Osteoblast (primary cell): ENCODE measurements at regions not wholly inside any gene's neighbourhood (a gene's known extent, or its start where the extent isn't known, plus 50 kb on each side); places are given as distances from the start of the nearest gene placed in this dataset.

ENCODE experiments used
- DNase-seq: peaks from one replicate; pipeline ENCODE4 v3.0.0; 2011; ENCODE audit warnings: low spot score, mixed read lengths; ENCODE audit not compliant: insufficient read length; ENCODE audit errors: missing footprints
- H2AFZ ChIP-seq: 2 replicates; pipeline ENCODE4 v1.6.0; 2011; ENCODE audit warnings: mild to moderate bottlenecking, low read length
- H3K27ac ChIP-seq: 2 replicates; pipeline ENCODE4 v1.5.1; 2011; ENCODE audit warnings: mild to moderate bottlenecking, low read depth, low read length, moderate library complexity
- H3K27me3 ChIP-seq: 2 replicates; pipeline ENCODE4 v1.6.0; 2012; ENCODE audit warnings: mild to moderate bottlenecking, control low read depth, inconsistent platforms, low read length, moderate library complexity; ENCODE audit not compliant: insufficient read depth
- H3K36me3 ChIP-seq: 2 replicates; pipeline ENCODE4 v1.5.1; 2011; ENCODE audit warnings: mild to moderate bottlenecking, low read length, control low read depth, moderate library complexity; ENCODE audit not compliant: insufficient read depth
- H3K4me1 ChIP-seq: 2 replicates; pipeline ENCODE4 v1.5.1; 2011; ENCODE audit warnings: mild to moderate bottlenecking, low read length, control low read depth, moderate library complexity; ENCODE audit not compliant: insufficient read depth
- H3K4me2 ChIP-seq: 2 replicates; pipeline ENCODE4 v1.6.0; 2011; ENCODE audit warnings: mild to moderate bottlenecking, low read length; ENCODE audit not compliant: insufficient read depth
- H3K4me3 ChIP-seq: fragments of 200-600 bp; sonication (generic); 3 replicates; pipeline ENCODE4 v1.5.1; 2012; ENCODE audit warnings: mild to moderate bottlenecking, low read length, inconsistent platforms; ENCODE audit not compliant: insufficient read depth
- H3K79me2 ChIP-seq: 2 replicates; pipeline ENCODE4 v1.6.0; 2012; ENCODE audit warnings: mild to moderate bottlenecking, low read length, control low read depth, inconsistent platforms; ENCODE audit not compliant: insufficient read depth
- H3K9me3 ChIP-seq: 2 replicates; pipeline ENCODE4 v1.5.1; 2011; ENCODE audit warnings: low read depth, low read length, control low read depth
- H4K20me1 ChIP-seq: 2 replicates; pipeline ENCODE4 v1.6.0; 2012; ENCODE audit warnings: mild to moderate bottlenecking, low read length, control low read depth; ENCODE audit not compliant: insufficient read depth
- CTCF ChIP-seq: IDR thresholded peaks from 2 replicates; pipeline ENCODE4 v1.5.1; 2011; ENCODE audit warnings: mild to moderate bottlenecking, low read depth, low read length, moderate library complexity; ENCODE audit errors: extremely low read depth

GRCh38 chr15:95017666-95018328 is 786.4 kb downstream of the MCTP2 start:
- Histone ChIP-seq H3K27me3 (no peaks in the 10 kb centered on the region), H2AFZ (no peak overlapping the region), H3K4me3 (no peak overlapping the region), H3K4me1 (no peaks in the 10 kb centered on the region), H3K9me3 (no peaks in the 10 kb centered on the region), H3K4me2 (no peak overlapping the region), H3K79me2 (no peaks in the 10 kb centered on the region), H3K36me3 (no peaks in the 10 kb centered on the region), H4K20me1 (no peaks in the 10 kb centered on the region), H3K27ac (no peak overlapping the region)
- DNase-seq, result no peak
- no peak for TF ChIP-seq CTCF

GRCh38 chr15:95018888-95019545 is 787.7 kb downstream of the MCTP2 start:
- no peak overlapping the region for H3K27ac ChIP-seq

GRCh38 chr15:95019907-95020306 is 788.5 kb downstream of the MCTP2 start:
- DNase-seq, result no peak
- no peak overlapping the region for H3K4me2 ChIP-seq
- no peak for TF ChIP-seq CTCF

More at GRCh38 chr15:95018888-95019545, 787.7 kb downstream of the MCTP2 start:
- no peaks in the 10 kb centered on the region for H3K27me3 ChIP-seq
- no peaks in the 10 kb centered on the region for H3K9me3 ChIP-seq
- H3K4me2 ChIP-seq, result no peak overlapping the region
- no peak for DNase-seq
- no peak overlapping the region for H2AFZ ChIP-seq
- no peaks in the 10 kb centered on the region for H3K79me2 ChIP-seq
- TF ChIP-seq CTCF, result no peak
- no peak overlapping the region for H3K4me3 ChIP-seq
- no peaks in the 10 kb centered on the region for H3K36me3 ChIP-seq
- no peaks in the 10 kb centered on the region for H3K4me1 ChIP-seq
- H4K20me1 ChIP-seq, result no peaks in the 10 kb centered on the region

GRCh38 chr15:95021816-95022215 is 790.5 kb downstream of the MCTP2 start:
- Histone ChIP-seq H2AFZ (no peak overlapping the region), H3K79me2 (no peaks in the 10 kb centered on the region), H3K4me1 (no peaks in the 10 kb centered on the region), H3K4me2 (no peak overlapping the region), H3K27ac (no peak overlapping the region), H3K4me3 (no peak overlapping the region), H3K36me3 (no peaks in the 10 kb centered on the region), H4K20me1 (no peaks in the 10 kb centered on the region), H3K27me3 (no peaks in the 10 kb centered on the region), H3K9me3 (no peaks in the 10 kb centered on the region)
- TF ChIP-seq CTCF, result no peak
- DNase-seq, result no peak

More at GRCh38 chr15:95019907-95020306, 788.5 kb downstream of the MCTP2 start:
- no peak overlapping the region for H2AFZ ChIP-seq
- H3K4me1 ChIP-seq, result no peaks in the 10 kb centered on the region
- H4K20me1 ChIP-seq, result no peaks in the 10 kb centered on the region
- no peak overlapping the region for H3K27ac ChIP-seq
- no peaks in the 10 kb centered on the region for H3K36me3 ChIP-seq
- no peaks in the 10 kb centered on the region for H3K27me3 ChIP-seq
- H3K79me2 ChIP-seq, result no peaks in the 10 kb centered on the region
- H3K4me3 ChIP-seq, result no peak overlapping the region
- no peaks in the 10 kb centered on the region for H3K9me3 ChIP-seq
